Ishikawa (cell line): ENCODE measurements at regions not wholly inside any gene's neighbourhood (a gene's known extent, or its start where the extent isn't known, plus 50 kb on each side); places are given as distances from the start of the nearest gene placed in this dataset.

Source experiments
- CEBPB ChIP-seq: IDR thresholded peaks from 2 replicates; pipeline ENCODE4 v1.6.1; 2012
- CREB1 ChIP-seq: IDR thresholded peaks from 2 replicates; pipeline ENCODE4 v1.6.1; 2012; ENCODE audit warnings: low read depth
- EGR1 ChIP-seq: IDR thresholded peaks from 2 replicates; pipeline ENCODE4 v1.6.1; 2012
- EP300 ChIP-seq: IDR thresholded peaks from 2 replicates; pipeline ENCODE4 v1.6.1; 2012; ENCODE audit warnings: borderline replicate concordance
- FOXM1 ChIP-seq: IDR thresholded peaks from 2 replicates; pipeline ENCODE4 v1.6.1; 2012; ENCODE audit warnings: low read depth, borderline replicate concordance
- MAX ChIP-seq: IDR thresholded peaks from 2 replicates; pipeline ENCODE4 v1.6.1; 2012
- NFIC ChIP-seq: IDR thresholded peaks from 2 replicates; pipeline ENCODE4 v1.6.1; 2012
- RAD21 ChIP-seq: IDR thresholded peaks from 2 replicates; pipeline ENCODE4 v1.6.1; 2012; ENCODE audit warnings: low read depth
- REST ChIP-seq: IDR thresholded peaks from 2 replicates; pipeline ENCODE4 v1.6.1; 2012; ENCODE audit warnings: low read depth, mild to moderate bottlenecking
- TAF1 ChIP-seq: IDR thresholded peaks from 2 replicates; pipeline ENCODE4 v1.6.1; 2012; ENCODE audit warnings: low read depth, mild to moderate bottlenecking
- TCF12 ChIP-seq: IDR thresholded peaks from 2 replicates; pipeline ENCODE4 v1.6.1; 2012; ENCODE audit warnings: low read depth
- TEAD4 ChIP-seq: IDR thresholded peaks from 2 replicates; pipeline ENCODE4 v1.6.1; 2012
- USF1 ChIP-seq: IDR thresholded peaks from 2 replicates; pipeline ENCODE4 v1.6.1; 2012
- YY1 ChIP-seq: IDR thresholded peaks from 2 replicates; pipeline ENCODE4 v1.6.1; 2012; ENCODE audit warnings: low read depth
- ZBTB7A ChIP-seq: IDR thresholded peaks from 2 replicates; pipeline ENCODE4 v1.6.1; 2012; ENCODE audit warnings: low read depth

- TF ChIP-seq EGR1: no peak
These were observed 55.1 kb downstream of the RTL9 start for GRCh38 chrX:110413727-110414124.

- TF ChIP-seq EP300 (no peak), NFIC (no peak), YY1 (no peak), USF1 (no peak), MAX (no peak), CREB1 (no peak), FOXM1 (no peak), RAD21 (no peak), REST (no peak), TCF12 (no peak), CEBPB (no peak), EGR1 (no peak)
These were observed 55.6 kb downstream of the RTL9 start for GRCh38 chrX:110414273-110414672.

- TF ChIP-seq RAD21 (no peak), EP300 (no peak)
These were observed 56.2 kb downstream of the RTL9 start for GRCh38 chrX:110414679-110415439.

GRCh38 chrX:110415440-110416170 lies 57.0 kb downstream of the RTL9 start:
- TF ChIP-seq CREB1: no peak
- no peak for TF ChIP-seq CEBPB
- TF ChIP-seq NFIC: no peak
- TF ChIP-seq YY1: no peak
- no peak for TF ChIP-seq ZBTB7A
- TF ChIP-seq REST: no peak
- no peak for TF ChIP-seq EGR1
- no peak for TF ChIP-seq RAD21

- TF ChIP-seq CREB1 (no peak), USF1 (no peak), YY1 (no peak), REST (no peak), TCF12 (no peak), ZBTB7A (no peak), TEAD4 (no peak), TAF1 (no peak), MAX (no peak), CEBPB (no peak), EP300 (no peak), RAD21 (no peak)
These were observed 58.5 kb downstream of the RTL9 start for GRCh38 chrX:110417128-110417527.
